GM23338 (cell line): ENCODE measurements at regions not wholly inside any gene's neighbourhood (a gene's known extent, or its start where the extent isn't known, plus 50 kb on each side); places are given as distances from the start of the nearest gene placed in this dataset.

Source experiments
- ATAC-seq: fragments of 200-7000 bp; cut with Tn5 transposase; 3 replicates; pipeline ENCODE4 v1.9.1; 2020
- DNase-seq: peaks from one replicate; pipeline ENCODE4 v3.0.0-alpha.2; 2015; ENCODE audit warnings: low spot score
- H2AFZ ChIP-seq: fragments of 200-600 bp; sonication (generic); 2 replicates; pipeline ENCODE4 v1.8.0; 2016; ENCODE audit warnings: antibody characterized with exemption, mild to moderate bottlenecking, moderate library complexity
- H3F3A ChIP-seq: fragments of 200-600 bp; sonication (generic); replicated peaks from 2 replicates; pipeline ENCODE4 v1.8.0; 2017; ENCODE audit warnings: antibody characterized with exemption, mixed run types, low read depth
- H3K27ac ChIP-seq: fragments of 200-600 bp; sonication (generic); 2 replicates; pipeline ENCODE4 v1.6.1; 2016; ENCODE audit warnings: low read depth
- H3K27me3 ChIP-seq: fragments of 200-600 bp; sonication (generic); 2 replicates; pipeline ENCODE4 v1.8.0; 2016; ENCODE audit warnings: mild to moderate bottlenecking, mixed run types, moderate library complexity; ENCODE audit not compliant: insufficient read depth
- H3K36me3 ChIP-seq: fragments of 200-600 bp; sonication (generic); 2 replicates; pipeline ENCODE4 v1.8.0; 2016; ENCODE audit warnings: mild to moderate bottlenecking; ENCODE audit not compliant: insufficient read depth
- H3K4me1 ChIP-seq: fragments of 200-600 bp; sonication (generic); 2 replicates; pipeline ENCODE4 v1.8.0; 2016; ENCODE audit warnings: mild to moderate bottlenecking, moderate library complexity; ENCODE audit not compliant: insufficient read depth
- H3K4me2 ChIP-seq: fragments of 200-600 bp; sonication (generic); 2 replicates; pipeline ENCODE4 v1.7.1; 2017; ENCODE audit warnings: mixed run types
- H3K4me3 ChIP-seq: fragments of 200-600 bp; sonication (generic); 2 replicates; pipeline ENCODE4 v1.6.1; 2016; ENCODE audit warnings: mixed run types
- H3K79me2 ChIP-seq: fragments of 200-600 bp; sonication (generic); replicated peaks from 2 replicates; pipeline ENCODE4 v1.8.0; 2017; ENCODE audit warnings: mild to moderate bottlenecking; ENCODE audit not compliant: insufficient read depth
- H3K9me2 ChIP-seq: fragments of 200-600 bp; sonication (generic); 2 replicates; pipeline ENCODE4 v1.8.0; 2017; ENCODE audit not compliant: insufficient read depth
- H4K20me1 ChIP-seq: fragments of 200-600 bp; sonication (generic); replicated peaks from 2 replicates; pipeline ENCODE4 v1.8.0; 2017; ENCODE audit warnings: mild to moderate bottlenecking; ENCODE audit not compliant: insufficient read depth
- H3K27ac Mint-ChIP-seq: 2 replicates; pipeline ENCODE4 v1.8.0; 2020; ENCODE audit warnings: inconsistent platforms, mild to moderate bottlenecking, moderate library complexity, mixed read lengths
- H3K27me3 Mint-ChIP-seq: 3 replicates; pipeline ENCODE4 v1.8.0; 2022; ENCODE audit warnings: low read depth, mild to moderate bottlenecking, moderate library complexity, mixed read lengths, inconsistent platforms; ENCODE audit not compliant: insufficient read depth, poor library complexity
- H3K36me3 Mint-ChIP-seq: 3 replicates; pipeline ENCODE4 v1.8.0; 2021; ENCODE audit warnings: low read depth, mild to moderate bottlenecking, inconsistent platforms, moderate library complexity, mixed read lengths
- H3K4me1 Mint-ChIP-seq: 3 replicates; pipeline ENCODE4 v1.8.0; 2020; ENCODE audit warnings: mild to moderate bottlenecking, inconsistent platforms, mixed read lengths
- H3K4me3 Mint-ChIP-seq: 3 replicates; pipeline ENCODE4 v1.8.0; 2021; ENCODE audit warnings: moderate library complexity, mild to moderate bottlenecking, inconsistent platforms, mixed read lengths
- H3K9me3 Mint-ChIP-seq: 3 replicates; pipeline ENCODE4 v1.8.0; 2020; ENCODE audit warnings: moderate library complexity, mild to moderate bottlenecking, inconsistent platforms, mixed read lengths
- CREB1 ChIP-seq: fragments of 250-450 bp; sonication (Bioruptor Pico); IDR thresholded peaks from 2 replicates; pipeline ENCODE4 v1.5.0; 2020; ENCODE audit warnings: low read depth, mild to moderate bottlenecking, moderate library complexity
- CTCF ChIP-seq, 2 experiments: fragments of 200-600 bp in 1 of 2; sonication (generic) in 1 of 2; conservative IDR thresholded peaks; 2 replicates each; pipeline versions ENCODE4 v1.5.1 to v1.6.1; 2016 to 2017; ENCODE audit warnings: antibody characterized with exemption in 2 of 2, low read depth in 2 of 2, mild to moderate bottlenecking in 2 of 2, moderate library complexity in 1 of 2
- ETS1 ChIP-seq: IDR thresholded peaks from 2 replicates; pipeline ENCODE4 v1.6.1; 2016; ENCODE audit warnings: antibody characterized with exemption
- EZH2 ChIP-seq: fragments of 200-600 bp; sonication (generic); IDR thresholded peaks from one replicate; pipeline ENCODE4 v1.8.0; 2017; ENCODE audit warnings: antibody characterized with exemption, mild to moderate bottlenecking, low read depth; ENCODE audit not compliant: unreplicated experiment
- EZH2phosphoT487 ChIP-seq: fragments of 200-600 bp; sonication (generic); IDR thresholded peaks from one replicate; pipeline ENCODE4 v1.8.1; 2018; ENCODE audit warnings: antibody characterized with exemption; ENCODE audit not compliant: unreplicated experiment
- JUNB ChIP-seq: IDR thresholded peaks from one replicate; pipeline ENCODE4 v1.6.1; 2016; ENCODE audit warnings: antibody characterized with exemption; ENCODE audit not compliant: unreplicated experiment
- NANOG ChIP-seq: IDR thresholded peaks from 2 replicates; pipeline ENCODE4 v1.6.1; 2016; ENCODE audit warnings: antibody characterized with exemption, borderline replicate concordance
- POLR2AphosphoS5 ChIP-seq: IDR thresholded peaks from 2 replicates; pipeline ENCODE4 v1.6.1; 2016; ENCODE audit warnings: antibody characterized with exemption, low read depth
- REST ChIP-seq: IDR thresholded peaks from one replicate; pipeline ENCODE4 v1.6.1; 2018; ENCODE audit warnings: antibody characterized with exemption; ENCODE audit not compliant: unreplicated experiment
- STAT1 ChIP-seq: IDR thresholded peaks from one replicate; pipeline ENCODE4 v1.6.1; 2016; ENCODE audit warnings: antibody characterized with exemption; ENCODE audit not compliant: unreplicated experiment
- ZNF114 ChIP-seq: fragments of 250-450 bp; sonication (Bioruptor Pico); IDR thresholded peaks from 2 replicates; pipeline ENCODE4 v1.5.0; 2020; ENCODE audit warnings: mild to moderate bottlenecking, moderate library complexity
- ZNF331 ChIP-seq: fragments of 250-450 bp; sonication (Bioruptor Pico); IDR thresholded peaks from 2 replicates; pipeline ENCODE4 v1.5.0; 2020; ENCODE audit warnings: low read depth, mild to moderate bottlenecking, moderate library complexity
- ZNF462 ChIP-seq: fragments of 250-450 bp; sonication (Bioruptor Pico); IDR thresholded peaks from 2 replicates; pipeline ENCODE4 v1.5.0; 2020; ENCODE audit warnings: mild to moderate bottlenecking, moderate library complexity

- Histone ChIP-seq H3K27me3 (no peaks in the 10 kb centered on the region), H3F3A (no peaks in the 10 kb centered on the region), H3K4me1 (no peaks in the 10 kb centered on the region), H3K4me3 (no peak overlapping the region), H3K27ac (no peak overlapping the region), H3K4me2 (no peak overlapping the region), H4K20me1 (no peaks in the 10 kb centered on the region), H3K79me2 (no peaks in the 10 kb centered on the region), H2AFZ (peak overlapping the region; percentile 61; the same call in 1 of the 2 replicates), H3K9me2 (no peaks in the 10 kb centered on the region), H3K36me3 (no peaks in the 10 kb centered on the region)
- no peaks in the 10 kb centered on the region for H3K36me3 Mint-ChIP-seq
- DNase-seq (no peak), ATAC-seq (no peak)
- no peak overlapping the region for H3K27ac Mint-ChIP-seq
- H3K9me3 Mint-ChIP-seq = no peaks in the 10 kb centered on the region; the same call in 2 of the 3 replicates
- TF ChIP-seq EZH2 (no peak), ZNF462 (CRISPR knock-in tag) (no peak), NANOG (no peak), EZH2phosphoT487 (no peak), ZNF114 (CRISPR knock-in tag) (no peak), CTCF (conservative IDR thresholded peaks at IDR 0.05; ENCODE audit: low read depth in 2 of 2) (no peak), CREB1 (CRISPR knock-in tag) (no peak), ETS1 (no peak), REST (no peak), ZNF331 (CRISPR knock-in tag) (no peak), STAT1 (no peak), POLR2AphosphoS5 (no peak), JUNB (no peak)
- no peaks in the 10 kb centered on the region for H3K27me3 Mint-ChIP-seq
- no peak overlapping the region for H3K4me3 Mint-ChIP-seq
- H3K4me1 Mint-ChIP-seq = no peaks in the 10 kb centered on the region
Observed at GRCh38 chr12:97681612-97682504, 219.3 kb downstream of the RMST start.
